Thyroid gland (tissue), 4 donors: ENCODE measurements at regions not wholly inside any gene's neighbourhood (a gene's known extent, or its start where the extent isn't known, plus 50 kb on each side); places are given as distances from the start of the nearest gene placed in this dataset.

Source experiments
- CTCF ChIP-seq, 6 experiments: fragments of 200-600 bp in 3 of 6; fragments of 450-650 bp in 3 of 6; sonication (generic) in 3 of 6; IDR thresholded peaks; one replicate each; pipeline ENCODE4 v1.5.1; 2016 to 2019; ENCODE audit warnings: antibody characterized with exemption in 6 of 6, mild to moderate bottlenecking in 2 of 6, inconsistent platforms in 1 of 6, moderate library complexity in 1 of 6
- POLR2A ChIP-seq, 2 donors: fragments of 450-650 bp; IDR thresholded peaks; one replicate each; pipeline ENCODE4 v1.6.1; 2017; ENCODE audit warnings: antibody characterized with exemption in 2 of 2, mild to moderate bottlenecking in 2 of 2, moderate library complexity in 1 of 2

GRCh38 chr5:9720361-9720760, 90.2 kb upstream of the TAS2R1 start:
- TF ChIP-seq CTCF (IDR thresholded peaks at IDR 0.05) (no peak), POLR2A (IDR thresholded peaks at IDR 0.05) (no peak)
